Nephron (organoid): ENCODE measurements at regions not wholly inside any gene's neighbourhood (a gene's known extent, or its start where the extent isn't known, plus 50 kb on each side); places are given as distances from the start of the nearest gene placed in this dataset.

Experiments
- H3K27ac Mint-ChIP-seq, 3 experiments: 2 replicates each; pipeline ENCODE4 v1.8.0; 2020; ENCODE audit warnings: mixed read lengths in 3 of 3, mild to moderate bottlenecking in 2 of 3, moderate library complexity in 1 of 3
- H3K27me3 Mint-ChIP-seq: 2 replicates; pipeline ENCODE4 v1.8.0; 2021; ENCODE audit warnings: low read depth, mild to moderate bottlenecking, moderate library complexity, mixed read lengths
- H3K36me3 Mint-ChIP-seq: 2 replicates; pipeline ENCODE4 v1.8.0; 2020; ENCODE audit warnings: low read depth, mixed read lengths
- H3K4me1 Mint-ChIP-seq: 2 replicates; pipeline ENCODE4 v1.8.0; 2020; ENCODE audit warnings: mixed read lengths
- H3K4me3 Mint-ChIP-seq, 3 experiments: 2 replicates each; pipeline ENCODE4 v1.8.0; 2020; ENCODE audit warnings: mild to moderate bottlenecking in 3 of 3, mixed read lengths in 3 of 3, moderate library complexity in 2 of 3
- H3K9me3 Mint-ChIP-seq: 2 replicates; pipeline ENCODE4 v1.8.0; 2020; ENCODE audit warnings: mixed read lengths
- TF ChIP-seq, protein P1 (sequence below), 3 experiments: fragments of 200-600 bp; sonication (generic); IDR thresholded peaks; one replicate each; pipeline ENCODE4 v1.5.0; 2021; ENCODE audit warnings: antibody characterized with exemption in 3 of 3; ENCODE audit not compliant: unreplicated experiment in 3 of 3

DNA sequence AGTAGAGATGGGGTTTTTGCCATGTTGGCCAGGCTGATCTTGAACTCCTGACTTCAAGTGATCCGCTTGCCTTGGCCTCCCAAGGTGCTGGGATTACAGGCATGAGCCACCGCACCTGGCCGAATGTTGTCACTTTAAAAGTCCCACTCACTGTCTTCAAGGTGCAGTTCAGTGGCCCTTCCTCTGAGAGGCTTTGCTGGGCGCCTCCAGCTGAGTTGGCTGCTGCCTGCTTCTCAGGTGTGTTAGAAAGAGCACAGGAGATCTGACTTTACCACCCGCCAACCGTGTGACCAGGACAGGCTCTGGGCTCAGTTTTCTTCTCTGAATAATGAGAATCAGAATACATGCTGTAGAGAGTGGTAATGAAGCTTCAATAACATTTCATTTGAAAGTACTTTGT, 207.4 kb downstream of the CEP135 start:
- TF ChIP-seq, protein P1, sequence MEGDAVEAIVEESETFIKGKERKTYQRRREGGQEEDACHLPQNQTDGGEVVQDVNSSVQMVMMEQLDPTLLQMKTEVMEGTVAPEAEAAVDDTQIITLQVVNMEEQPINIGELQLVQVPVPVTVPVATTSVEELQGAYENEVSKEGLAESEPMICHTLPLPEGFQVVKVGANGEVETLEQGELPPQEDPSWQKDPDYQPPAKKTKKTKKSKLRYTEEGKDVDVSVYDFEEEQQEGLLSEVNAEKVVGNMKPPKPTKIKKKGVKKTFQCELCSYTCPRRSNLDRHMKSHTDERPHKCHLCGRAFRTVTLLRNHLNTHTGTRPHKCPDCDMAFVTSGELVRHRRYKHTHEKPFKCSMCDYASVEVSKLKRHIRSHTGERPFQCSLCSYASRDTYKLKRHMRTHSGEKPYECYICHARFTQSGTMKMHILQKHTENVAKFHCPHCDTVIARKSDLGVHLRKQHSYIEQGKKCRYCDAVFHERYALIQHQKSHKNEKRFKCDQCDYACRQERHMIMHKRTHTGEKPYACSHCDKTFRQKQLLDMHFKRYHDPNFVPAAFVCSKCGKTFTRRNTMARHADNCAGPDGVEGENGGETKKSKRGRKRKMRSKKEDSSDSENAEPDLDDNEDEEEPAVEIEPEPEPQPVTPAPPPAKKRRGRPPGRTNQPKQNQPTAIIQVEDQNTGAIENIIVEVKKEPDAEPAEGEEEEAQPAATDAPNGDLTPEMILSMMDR (IDR thresholded peaks at IDR 0.05; ENCODE audit: unreplicated experiment in 3 of 3) = no peak
- no peaks in the 10 kb centered on the region for H3K27me3 Mint-ChIP-seq

DNA sequence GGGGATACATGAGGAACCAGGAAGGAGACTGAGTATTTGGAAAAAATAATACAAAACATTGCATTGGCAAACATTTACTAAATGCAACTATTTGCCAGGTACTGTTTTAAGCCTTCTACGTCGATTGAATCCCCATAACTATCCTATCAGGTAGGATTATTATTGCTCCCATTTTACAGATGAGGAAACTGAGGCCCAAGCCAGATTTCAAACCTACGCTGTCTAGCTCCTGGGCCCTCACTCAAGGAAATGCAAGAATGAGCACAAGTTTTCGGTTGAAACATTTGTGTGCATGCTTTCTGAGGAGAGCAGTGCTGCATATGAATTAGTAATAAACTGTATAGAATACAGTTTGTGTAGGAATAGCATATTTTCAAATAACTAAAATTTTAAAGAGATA, 206.7 kb downstream of the CEP135 start:
- Mint-ChIP-seq H3K9me3 (no peaks in the 10 kb centered on the region), H3K36me3 (no peaks in the 10 kb centered on the region), H3K27ac (no peak overlapping the region), H3K27me3 (no peaks in the 10 kb centered on the region), H3K4me1 (peaks cover 25% of the 10 kb centered on the region), H3K4me3 (no peak overlapping the region)
- TF ChIP-seq, protein P1 (IDR thresholded peaks at IDR 0.05; ENCODE audit: unreplicated experiment in 3 of 3) = no peak

More for the DNA sequence above, 207.4 kb downstream of the CEP135 start:
- no peaks in the 10 kb centered on the region for H3K36me3 Mint-ChIP-seq
- H3K9me3 Mint-ChIP-seq = no peaks in the 10 kb centered on the region
- no peak overlapping the region for H3K27ac Mint-ChIP-seq
- H3K4me3 Mint-ChIP-seq = no peak overlapping the region
- H3K4me1 Mint-ChIP-seq = peaks cover 25% of the 10 kb centered on the region

DNA sequence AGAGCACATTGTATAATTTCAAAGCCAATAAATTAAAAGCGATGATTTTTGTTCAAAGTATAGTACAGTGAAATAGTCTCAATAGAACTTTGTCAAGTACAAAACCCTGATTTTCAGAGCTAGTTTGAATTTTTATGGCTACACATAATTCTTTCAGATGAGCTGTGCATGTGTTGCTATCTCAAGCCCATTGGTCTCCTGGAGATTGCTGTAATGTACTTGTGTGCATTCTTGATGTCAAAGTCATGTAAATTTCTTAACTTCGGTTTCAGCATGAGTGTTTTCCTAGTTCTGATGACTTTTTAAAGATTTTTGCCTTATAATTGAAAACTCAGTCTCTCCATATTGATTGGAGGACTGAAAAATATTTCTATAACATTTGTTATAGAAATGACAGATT, 200.8 kb downstream of the CEP135 start:
- Mint-ChIP-seq H3K9me3 (no peaks in the 10 kb centered on the region), H3K27me3 (no peaks in the 10 kb centered on the region), H3K27ac (peak overlapping the region; percentile 68 to 75 (median 73)), H3K4me3 (no peak overlapping the region), H3K4me1 (peaks cover 27% of the 10 kb centered on the region), H3K36me3 (peaks cover 4% of the 10 kb centered on the region)
- TF ChIP-seq, protein P1 (IDR thresholded peaks at IDR 0.05; ENCODE audit: unreplicated experiment in 3 of 3) = no peak

DNA sequence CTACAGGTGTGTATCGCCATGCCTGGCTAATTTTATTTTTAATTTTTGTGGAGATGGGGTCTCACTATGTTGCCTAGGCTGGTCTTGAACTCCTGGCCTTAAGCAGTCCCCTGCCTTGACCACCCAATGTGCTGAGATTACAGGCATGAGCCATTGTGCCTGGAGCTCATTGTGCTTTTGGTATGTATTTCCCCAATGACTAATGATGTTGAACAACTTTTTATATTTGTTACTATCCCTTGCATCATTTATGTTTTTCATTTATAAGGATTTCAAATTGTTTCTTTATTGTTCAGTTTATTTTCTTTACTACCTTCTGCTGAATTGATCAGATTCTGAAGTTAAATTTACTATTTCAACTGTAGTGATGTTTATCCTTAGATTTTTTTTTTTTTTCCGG, 199.7 kb downstream of the CEP135 start:
- no peaks in the 10 kb centered on the region for H3K9me3 Mint-ChIP-seq
- no peak overlapping the region for H3K4me3 Mint-ChIP-seq

DNA sequence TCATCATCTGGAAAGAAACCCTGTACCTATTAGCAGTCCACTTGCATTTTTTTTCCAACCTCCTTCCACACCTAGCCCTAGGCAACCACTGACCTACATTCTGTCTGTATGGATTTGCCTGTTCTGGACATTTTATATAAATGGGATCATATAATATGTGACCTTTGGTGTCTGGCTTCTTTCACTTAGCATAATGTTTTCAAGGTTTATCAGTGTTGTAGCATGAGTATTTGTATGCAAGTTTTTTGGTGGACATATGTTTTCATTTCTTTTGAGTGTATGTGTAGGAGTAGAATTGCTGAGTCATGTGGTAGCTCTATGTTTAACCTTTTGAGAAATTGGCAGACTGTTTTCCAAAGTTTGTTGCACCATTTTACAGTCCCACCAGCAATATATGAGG, 198.6 kb downstream of the CEP135 start:
- H3K27me3 Mint-ChIP-seq = no peaks in the 10 kb centered on the region
- peaks cover 19% of the 10 kb centered on the region for H3K4me1 Mint-ChIP-seq
- H3K36me3 Mint-ChIP-seq = peaks cover 11% of the 10 kb centered on the region
- TF ChIP-seq, protein P1 (IDR thresholded peaks at IDR 0.05; ENCODE audit: unreplicated experiment in 3 of 3) = no peak
- H3K27ac Mint-ChIP-seq = peak overlapping the region; percentile 38 to 79 (median 66)
- no peak overlapping the region for H3K4me3 Mint-ChIP-seq
- H3K9me3 Mint-ChIP-seq = no peaks in the 10 kb centered on the region

More for the DNA sequence above, 199.7 kb downstream of the CEP135 start:
- TF ChIP-seq, protein P1 (IDR thresholded peaks at IDR 0.05; ENCODE audit: unreplicated experiment in 3 of 3) = no peak
- Mint-ChIP-seq H3K36me3 (peaks cover 11% of the 10 kb centered on the region), H3K4me1 (peaks cover 21% of the 10 kb centered on the region), H3K27me3 (no peaks in the 10 kb centered on the region), H3K27ac (no peak overlapping the region)

DNA sequence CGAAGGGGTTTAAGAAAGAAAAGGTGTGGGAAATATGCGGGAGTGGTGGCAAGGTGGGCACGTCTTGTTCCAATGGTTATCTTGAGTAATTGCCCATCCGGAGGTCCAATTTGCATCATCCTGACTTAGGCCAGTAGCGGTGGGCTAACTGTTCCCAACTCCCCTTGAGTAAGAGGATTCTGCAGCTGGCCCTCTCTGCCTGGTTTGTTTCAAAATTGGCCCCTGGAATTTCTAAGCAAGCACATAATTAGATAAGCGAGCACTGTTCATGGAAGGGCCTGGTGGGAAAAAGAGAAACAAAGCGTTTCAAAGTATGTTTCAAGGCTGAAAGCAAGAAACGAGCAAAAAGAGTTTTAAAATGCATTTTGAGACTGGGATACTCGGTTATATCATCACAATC, 198.2 kb downstream of the CEP135 start:
- TF ChIP-seq, protein P1 (IDR thresholded peaks at IDR 0.05; ENCODE audit: unreplicated experiment in 3 of 3) = no peak

More for the DNA sequence above, 198.2 kb downstream of the CEP135 start:
- H3K27me3 Mint-ChIP-seq = no peaks in the 10 kb centered on the region
- no peaks in the 10 kb centered on the region for H3K9me3 Mint-ChIP-seq
- H3K4me3 Mint-ChIP-seq = no peak overlapping the region
- peak overlapping the region in 2 of 3 experiments; percentile 66 to 79 for H3K27ac Mint-ChIP-seq
- H3K36me3 Mint-ChIP-seq = peaks cover 11% of the 10 kb centered on the region
- peaks cover 19% of the 10 kb centered on the region for H3K4me1 Mint-ChIP-seq
